ENCODE measurements at regions not wholly inside any gene's neighbourhood (a gene's known extent, or its start where the extent isn't known, plus 50 kb on each side); places are given as distances from the start of the nearest gene placed in this dataset.
"Not testable (repeated sequence)": the region's sequence is repeated elsewhere in the genome, so short reads cannot be mapped to it uniquely, and the experiment has no call there.

DNA sequence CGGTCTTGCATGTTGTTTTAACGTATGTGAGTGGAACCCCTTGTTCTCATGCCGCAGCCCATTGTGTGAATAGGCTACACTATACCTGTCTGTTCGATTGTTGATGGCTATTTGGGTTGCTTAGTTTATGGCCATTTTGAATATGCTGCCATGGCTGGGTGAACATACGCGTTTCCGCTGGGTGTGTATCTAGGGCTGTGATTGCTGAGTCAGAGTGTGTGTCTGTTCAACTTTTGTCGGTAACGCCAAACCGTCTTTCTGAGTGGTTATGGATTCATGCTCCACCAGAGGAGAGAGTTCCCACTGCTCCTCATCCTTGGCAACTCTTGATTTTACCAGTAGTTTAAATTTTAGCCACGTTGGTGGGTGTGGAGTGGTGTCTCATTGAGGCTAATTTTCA, 77.0 kb downstream of the METRNL start:
- DNase-seq (ENCODE audit: low spot score in 2 of 2) (no peak), FAIRE-seq (no peak)

- FAIRE-seq (no peak), DNase-seq (ENCODE audit: low spot score in 2 of 2) (no peak)
These were observed 80.0 kb downstream of the METRNL start for GRCh38 chr17:83159204-83160049.

GRCh38 chr17:83160443-83161297, 81.3 kb downstream of the METRNL start:
- FAIRE-seq, result no peak
- DNase-seq (ENCODE audit: low spot score in 2 of 2), result no peak

- DNase-seq (ENCODE audit: low spot score in 2 of 2) (no peak), FAIRE-seq (no peak)
These were observed 82.1 kb downstream of the METRNL start for GRCh38 chr17:83161298-83162034.

- DNase-seq (ENCODE audit: low spot score in 2 of 2) (no peak), FAIRE-seq (no peak)
These were observed 82.8 kb downstream of the METRNL start for GRCh38 chr17:83162035-83162745.

DNA sequence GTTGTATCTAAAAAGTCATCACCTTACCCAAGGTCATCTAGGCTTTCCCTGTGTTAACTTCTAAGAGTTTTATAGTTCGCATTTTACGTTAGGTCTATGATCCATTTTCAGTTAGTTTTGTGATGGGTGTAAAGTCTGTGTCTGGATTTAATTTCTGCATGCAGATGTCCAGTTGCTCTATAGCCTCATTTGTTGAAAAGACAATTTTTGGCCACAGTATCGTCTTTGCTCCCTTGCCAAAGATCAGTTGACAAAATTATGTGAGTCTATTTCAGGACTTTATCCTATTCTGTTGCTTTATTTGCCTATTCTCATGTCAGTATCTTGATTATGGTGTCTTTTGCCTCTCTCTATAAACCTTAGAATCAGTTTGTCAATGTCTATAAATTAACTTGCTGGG, 85.1 kb downstream of the METRNL start:
- no peak for DNase-seq (ENCODE audit: low spot score in 2 of 2)
- FAIRE-seq, result no peak

DNA sequence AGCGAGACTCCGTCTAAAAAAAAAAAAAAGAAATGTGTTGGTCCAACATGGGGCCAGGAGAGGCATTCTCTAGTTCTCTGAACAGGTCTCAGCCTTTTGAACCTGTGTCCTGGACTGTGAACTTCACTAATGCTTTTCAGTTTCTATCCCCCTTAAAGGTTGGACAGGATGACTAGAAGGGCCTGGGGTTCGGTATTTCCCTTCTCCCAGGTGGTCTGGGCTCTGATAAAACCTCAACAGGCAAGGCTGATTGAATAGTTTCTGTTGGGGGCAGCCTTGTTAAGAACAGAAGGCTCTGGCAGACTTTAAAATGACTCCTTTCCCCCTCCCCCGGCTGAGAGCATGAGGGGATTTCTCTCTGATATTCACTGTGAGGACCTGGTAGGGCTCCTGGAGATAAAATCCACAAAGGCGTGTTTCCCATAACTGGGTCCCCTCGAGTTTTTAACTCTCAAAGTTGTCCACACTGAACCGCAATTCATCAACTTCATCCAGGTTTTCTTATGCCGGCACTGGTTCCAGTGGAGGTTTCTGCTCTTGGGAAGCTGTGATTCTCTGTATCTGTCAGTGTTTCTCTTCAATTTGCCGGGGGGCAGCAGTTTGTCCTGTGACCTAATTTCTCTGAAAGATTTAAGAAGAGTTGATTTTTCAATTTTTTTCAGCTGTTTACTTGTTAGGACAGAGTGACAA, 91.3 kb downstream of the METRNL start:
- FAIRE-seq, result no peak
- DNase-seq (ENCODE audit: low spot score in 2 of 2), result no peak

DNA sequence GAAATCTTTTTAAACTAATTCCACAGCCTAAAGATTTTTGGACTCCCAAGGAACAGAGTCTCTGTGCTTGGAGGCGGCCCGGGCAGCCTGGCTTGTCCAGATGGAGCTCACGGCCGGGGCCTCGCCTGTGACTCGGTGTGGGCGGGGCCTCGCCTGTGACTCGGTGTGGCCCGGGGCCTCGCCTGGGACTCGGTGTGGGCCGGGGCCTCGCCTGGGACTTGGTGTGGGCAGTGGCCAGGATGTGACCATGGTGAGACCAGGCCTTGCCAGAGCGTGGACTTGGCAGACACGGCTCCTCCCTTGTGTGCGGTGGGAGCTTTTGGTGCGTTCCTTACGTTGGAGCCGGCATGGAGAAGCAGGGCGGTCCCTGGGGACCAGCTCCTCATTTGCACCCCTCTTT, 92.3 kb downstream of the METRNL start:
- FAIRE-seq, result no peak
- DNase-seq (ENCODE audit: low spot score in 2 of 2), result no peak

- not testable (repeated sequence) for DNase-seq (ENCODE audit: low spot score in 2 of 2); FAIRE-seq
These were observed 92.7 kb downstream of the METRNL start for GRCh38 chr17:83172099-83172498.

DNA sequence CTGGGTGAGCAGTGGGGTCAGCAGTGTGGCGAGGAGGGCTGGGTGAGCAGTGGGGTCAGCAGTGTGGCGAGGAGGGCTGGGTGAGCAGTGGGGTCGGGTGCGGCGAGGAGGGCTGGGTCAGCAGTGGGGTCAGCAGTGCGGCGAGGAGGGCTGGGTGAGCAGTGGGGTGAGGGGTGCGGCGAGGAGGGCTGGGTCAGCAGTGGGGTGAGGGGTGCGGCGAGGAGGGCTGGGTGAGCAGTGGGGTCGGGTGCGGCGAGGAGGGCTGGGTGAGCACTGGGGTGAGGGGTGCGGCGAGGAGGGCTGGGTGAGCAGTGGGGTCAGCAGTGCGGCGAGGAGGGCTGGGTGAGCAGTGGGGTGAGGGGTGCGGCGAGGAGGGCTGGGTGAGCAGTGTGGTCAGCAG, 93.2 kb downstream of the METRNL start:
- DNase-seq (ENCODE audit: low spot score in 2 of 2), result not testable (repeated sequence)

GRCh38 chr17:83173180-83173913, 93.9 kb downstream of the METRNL start:
- DNase-seq (ENCODE audit: low spot score in 2 of 2); FAIRE-seq: not testable (repeated sequence)

More for the DNA sequence above, 93.2 kb downstream of the METRNL start:
- FAIRE-seq, result not testable (repeated sequence)

GRCh38 chr17:83173914-83174361, 94.5 kb downstream of the METRNL start:
- FAIRE-seq (no peak), DNase-seq (ENCODE audit: low spot score in 2 of 2) (no peak)

DNA sequence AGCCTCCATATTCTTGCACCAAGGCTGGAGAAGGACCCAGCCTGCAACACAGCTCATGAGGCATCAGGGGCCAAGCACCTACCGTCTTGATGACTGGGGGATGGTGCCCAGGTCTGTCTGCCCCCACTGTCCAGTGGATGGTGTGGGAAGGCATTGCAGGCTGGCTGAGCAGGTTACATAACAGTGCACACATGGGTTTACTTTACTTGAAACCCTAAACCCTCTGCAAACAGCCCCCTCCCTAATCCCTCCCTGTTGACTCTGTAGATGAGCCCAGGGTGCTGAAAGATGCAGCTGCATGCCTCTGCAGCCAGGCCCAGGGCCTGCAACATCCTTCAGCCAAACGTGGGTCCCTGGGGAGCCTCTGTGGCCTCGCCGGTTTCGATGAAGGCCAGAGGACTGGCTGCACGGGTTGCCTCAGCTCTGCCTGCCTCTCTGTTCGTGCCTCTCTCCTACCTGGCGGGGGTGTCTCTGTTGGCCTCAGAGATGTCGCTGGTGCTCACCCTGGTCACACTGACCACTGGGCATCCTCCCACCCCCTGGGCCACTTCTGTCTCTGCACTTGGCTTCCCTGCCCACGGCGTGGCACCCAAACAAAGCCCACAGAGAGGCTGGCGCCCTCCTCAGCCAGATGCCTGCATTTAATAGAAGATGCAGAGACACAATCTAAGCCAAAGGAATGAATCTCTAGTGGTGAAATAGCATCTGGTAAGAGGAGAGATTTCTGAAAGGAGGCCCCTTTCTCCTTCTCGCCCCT, 95.1 kb downstream of the METRNL start:
- FAIRE-seq (no peak), DNase-seq (ENCODE audit: low spot score in 2 of 2) (no peak)

GRCh38 chr17:83175119-83175821, 95.9 kb downstream of the METRNL start:
- no peak for DNase-seq (ENCODE audit: low spot score in 2 of 2)
- FAIRE-seq, result no peak

GRCh38 chr17:83175822-83176622, 96.6 kb downstream of the METRNL start:
- FAIRE-seq, result no peak
- no peak for DNase-seq (ENCODE audit: low spot score in 2 of 2)

Data from frontal cortex (tissue), 3 donors.